ENCODE measurements at regions not wholly inside any gene's neighbourhood (a gene's known extent, or its start where the extent isn't known, plus 50 kb on each side); places are given as distances from the start of the nearest gene placed in this dataset.

- TF ChIP-seq CTCF (conservative IDR thresholded peaks at IDR 0.05; ENCODE audit: low read depth, low read length) (no peak), EZH2 (IDR thresholded peaks at IDR 0.05; ENCODE audit: low read length, unreplicated experiment) (no peak), EZH2phosphoT487 (IDR thresholded peaks at IDR 0.05; ENCODE audit: borderline replicate concordance, low read length) (no peak)
Observed at GRCh38 chr15:75107516-75107907, 84.1 kb downstream of the PPCDC start.
